ENCODE measurements at regions not wholly inside any gene's neighbourhood (a gene's known extent, or its start where the extent isn't known, plus 50 kb on each side); places are given as distances from the start of the nearest gene placed in this dataset.

- DNase-seq (ENCODE audit: extremely low spot score, insufficient read length, low read depth) (no peak), FAIRE-seq (no peak)
These were observed 653.3 kb downstream of the DIAPH3 start for GRCh38 chr13:59510386-59510785.

DNA sequence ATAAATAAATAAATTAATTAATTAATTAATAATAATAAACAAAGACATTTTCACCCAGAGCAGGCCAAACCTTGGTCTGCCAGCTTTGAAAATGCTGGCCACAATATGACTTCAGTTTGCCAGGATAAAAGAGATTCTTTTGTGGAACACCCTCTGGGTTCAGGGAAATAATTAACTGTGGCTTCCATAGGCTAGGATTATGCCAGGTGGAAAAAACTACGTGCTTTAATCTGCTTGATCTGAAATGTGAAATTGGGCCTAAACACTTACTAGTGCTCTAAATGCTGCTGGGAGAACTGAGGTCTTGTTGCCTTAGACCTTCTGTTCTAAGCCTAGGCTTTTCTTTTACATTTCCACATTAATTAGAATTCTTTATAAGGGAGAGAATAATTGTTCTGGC, 650.0 kb downstream of the DIAPH3 start:
- no peak for DNase-seq (ENCODE audit: extremely low spot score, insufficient read length, low read depth)
- FAIRE-seq, result no peak

GRCh38 chr13:59514316-59514715, 649.4 kb downstream of the DIAPH3 start:
- no peak for FAIRE-seq
- DNase-seq (ENCODE audit: extremely low spot score, insufficient read length, low read depth), result no peak

- DNase-seq (ENCODE audit: extremely low spot score, insufficient read length, low read depth), result no peak
- FAIRE-seq, result no peak
These were observed 643.9 kb downstream of the DIAPH3 start for GRCh38 chr13:59519819-59520218.

- no peak for DNase-seq (ENCODE audit: extremely low spot score, insufficient read length, low read depth)
- FAIRE-seq, result no peak
These were observed 642.2 kb downstream of the DIAPH3 start for GRCh38 chr13:59521549-59521948.

GRCh38 chr13:59522652-59523051, 641.1 kb downstream of the DIAPH3 start:
- FAIRE-seq (no peak), DNase-seq (ENCODE audit: extremely low spot score, insufficient read length, low read depth) (no peak)

DNA sequence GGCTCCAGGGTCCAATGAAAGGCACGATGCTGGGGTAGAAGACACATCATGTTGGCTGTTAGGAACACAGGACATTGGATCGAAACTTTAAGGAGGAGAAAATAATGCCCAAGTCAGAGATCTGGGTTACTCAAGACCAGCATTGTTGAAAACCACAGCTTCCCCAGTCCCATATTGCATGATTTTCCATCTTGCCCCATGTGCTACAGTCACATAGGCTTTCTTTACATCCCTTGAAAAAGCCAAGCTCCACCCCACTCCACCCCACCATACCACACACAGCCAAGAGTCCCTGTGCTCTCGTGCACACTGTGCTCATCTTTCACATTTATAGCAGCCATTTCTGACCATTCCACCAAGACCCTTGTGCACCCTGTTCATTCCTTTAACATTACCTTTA, 636.2 kb downstream of the DIAPH3 start:
- no peak for DNase-seq (ENCODE audit: extremely low spot score, insufficient read length, low read depth)
- no peak for FAIRE-seq

- FAIRE-seq (no peak), DNase-seq (ENCODE audit: extremely low spot score, insufficient read length, low read depth) (no peak)
These were observed 632.1 kb downstream of the DIAPH3 start for GRCh38 chr13:59531571-59532091.

GRCh38 chr13:59532405-59532804, 631.3 kb downstream of the DIAPH3 start:
- FAIRE-seq (no peak), DNase-seq (ENCODE audit: extremely low spot score, insufficient read length, low read depth) (no peak)

DNA sequence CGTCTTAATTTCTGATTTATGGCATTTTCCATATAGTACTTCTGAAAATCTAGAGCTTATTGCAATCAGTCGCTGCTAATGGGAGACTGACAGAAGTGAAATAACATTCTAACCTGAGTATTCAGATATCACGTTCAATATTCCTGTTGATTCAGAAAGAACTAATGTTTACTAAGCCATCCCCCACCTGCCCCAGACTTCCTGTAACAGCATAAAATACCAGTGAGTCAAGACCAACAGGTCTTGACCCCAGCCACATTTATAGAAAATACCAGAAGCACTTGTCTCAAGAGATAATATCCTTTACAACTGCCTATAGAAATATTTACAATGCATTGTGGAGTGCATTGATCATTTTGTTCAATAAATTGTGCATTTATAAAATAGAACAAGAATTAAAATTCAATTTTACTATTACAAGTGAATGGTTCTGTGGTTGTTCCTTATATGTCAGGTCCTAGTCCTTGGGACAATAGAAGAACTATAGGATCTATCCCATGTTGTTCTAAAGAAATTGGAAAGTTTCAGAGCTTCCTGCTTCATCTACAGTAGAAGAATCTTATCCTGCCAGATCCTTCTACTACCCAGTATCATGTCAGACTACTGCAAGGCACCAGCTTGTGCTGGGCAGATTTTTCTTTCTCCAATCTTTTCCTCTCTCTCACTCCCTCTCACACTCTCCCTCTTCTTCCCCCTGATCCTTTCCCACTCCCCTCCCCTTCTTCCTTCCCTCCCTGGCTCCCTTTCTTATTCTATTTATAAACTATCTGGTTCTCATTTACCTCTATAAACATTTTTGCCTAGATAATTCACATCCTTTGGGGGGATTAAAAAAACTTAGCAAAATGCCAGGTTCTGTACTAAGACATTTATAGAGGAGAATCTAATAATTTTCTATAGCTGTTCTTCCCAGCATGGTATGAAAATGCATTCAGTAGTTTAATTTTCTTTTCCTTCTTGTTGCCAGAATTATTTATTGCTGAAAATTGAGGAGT, 629.9 kb downstream of the DIAPH3 start:
- no peak for DNase-seq (ENCODE audit: extremely low spot score, insufficient read length, low read depth)

DNA sequence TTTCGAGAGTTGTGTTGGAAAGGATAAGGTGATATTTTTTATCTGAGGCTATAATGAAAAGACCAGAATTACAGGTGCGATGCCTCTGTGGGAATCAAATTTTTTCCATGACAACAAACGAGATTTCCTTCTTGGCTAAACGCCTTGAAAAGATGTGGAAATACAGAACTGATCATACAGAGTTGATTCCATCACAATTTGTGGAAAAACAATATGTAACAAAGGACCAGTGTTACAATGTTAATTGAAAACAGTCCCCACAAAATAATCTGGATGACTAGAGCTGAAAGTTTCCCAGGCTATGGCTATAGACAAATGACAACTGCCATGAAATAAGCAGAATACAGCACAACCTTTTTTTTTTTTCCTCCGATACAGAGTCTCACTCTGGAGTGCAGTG, 628.9 kb downstream of the DIAPH3 start:
- FAIRE-seq (no peak), DNase-seq (ENCODE audit: extremely low spot score, insufficient read length, low read depth) (no peak)

More for the DNA sequence above, 629.9 kb downstream of the DIAPH3 start:
- FAIRE-seq, result no peak

GRCh38 chr13:59537500-59537899, 626.2 kb downstream of the DIAPH3 start:
- DNase-seq (ENCODE audit: extremely low spot score, insufficient read length, low read depth), result no peak
- FAIRE-seq, result no peak

DNA sequence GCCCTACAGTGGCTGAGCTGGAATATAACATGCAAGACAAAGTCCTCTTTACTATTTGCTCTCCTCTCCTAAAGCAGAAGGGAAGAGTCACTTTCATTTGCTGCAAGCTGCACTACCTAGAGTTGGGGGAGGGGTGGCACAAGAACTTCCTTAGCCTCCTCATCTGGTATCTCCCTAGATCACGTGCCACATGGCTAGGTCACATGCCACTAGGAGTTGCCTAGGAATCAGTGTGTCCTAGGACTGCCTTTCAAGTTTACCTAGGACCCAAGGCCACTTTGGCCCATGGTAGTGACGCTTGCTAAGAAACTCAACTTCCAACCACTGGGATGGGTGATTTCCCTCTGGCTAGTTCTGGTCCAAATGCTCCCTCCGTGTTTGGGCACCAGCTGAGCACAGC, 625.2 kb downstream of the DIAPH3 start:
- no peak for DNase-seq (ENCODE audit: extremely low spot score, insufficient read length, low read depth)
- no peak for FAIRE-seq

DNA sequence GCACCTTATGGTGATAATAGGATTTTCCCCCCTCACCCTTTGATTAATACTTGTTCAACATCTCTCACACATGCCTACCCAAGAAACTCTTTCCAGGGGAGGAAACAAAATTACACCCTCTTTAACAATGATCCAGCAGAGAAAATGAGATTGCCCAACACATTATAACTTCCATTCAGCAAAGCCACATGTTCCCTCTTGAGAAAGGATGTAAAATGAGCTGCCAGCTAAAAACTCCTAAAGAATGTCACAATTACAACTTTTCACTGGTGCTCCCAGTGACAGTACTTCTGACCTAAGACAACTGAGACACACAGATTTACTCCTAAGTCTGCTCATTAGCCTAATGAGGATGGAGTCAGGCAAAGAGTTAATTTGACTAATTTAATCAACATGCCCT, 621.4 kb downstream of the DIAPH3 start:
- DNase-seq (ENCODE audit: extremely low spot score, insufficient read length, low read depth), result no peak
- no peak for FAIRE-seq

GRCh38 chr13:59543418-59543817, 620.3 kb downstream of the DIAPH3 start:
- DNase-seq (ENCODE audit: extremely low spot score, insufficient read length, low read depth) (no peak), FAIRE-seq (no peak)

GRCh38 chr13:59545007-59545406, 618.7 kb downstream of the DIAPH3 start:
- DNase-seq (ENCODE audit: extremely low spot score, insufficient read length, low read depth) (no peak), FAIRE-seq (no peak)

- no peak for FAIRE-seq
These were observed 617.5 kb downstream of the DIAPH3 start for GRCh38 chr13:59546178-59546577.

DNA sequence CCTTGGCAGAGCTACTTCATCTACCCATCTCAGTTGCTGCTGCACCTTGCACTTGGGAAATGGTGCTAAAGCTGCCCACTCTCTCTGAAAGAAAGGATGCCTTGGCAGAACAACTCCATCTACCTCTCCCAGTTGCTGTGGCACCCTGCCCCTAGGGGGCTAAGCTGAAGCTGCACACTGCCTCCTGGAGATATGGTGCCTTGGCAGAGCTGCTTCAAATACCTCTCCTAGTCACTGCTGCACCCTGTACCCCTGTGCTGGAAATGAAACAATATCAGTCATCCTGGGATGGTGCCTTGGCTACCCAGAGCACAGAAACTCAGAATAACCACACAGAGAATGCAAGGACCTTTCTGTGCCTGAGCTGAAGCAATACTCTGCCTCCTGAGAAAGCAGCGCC, 615.8 kb downstream of the DIAPH3 start:
- DNase-seq (ENCODE audit: extremely low spot score, insufficient read length, low read depth), result no peak
- no peak for FAIRE-seq

More at GRCh38 chr13:59546178-59546577, 617.5 kb downstream of the DIAPH3 start:
- DNase-seq (ENCODE audit: extremely low spot score, insufficient read length, low read depth), result no peak

DNA sequence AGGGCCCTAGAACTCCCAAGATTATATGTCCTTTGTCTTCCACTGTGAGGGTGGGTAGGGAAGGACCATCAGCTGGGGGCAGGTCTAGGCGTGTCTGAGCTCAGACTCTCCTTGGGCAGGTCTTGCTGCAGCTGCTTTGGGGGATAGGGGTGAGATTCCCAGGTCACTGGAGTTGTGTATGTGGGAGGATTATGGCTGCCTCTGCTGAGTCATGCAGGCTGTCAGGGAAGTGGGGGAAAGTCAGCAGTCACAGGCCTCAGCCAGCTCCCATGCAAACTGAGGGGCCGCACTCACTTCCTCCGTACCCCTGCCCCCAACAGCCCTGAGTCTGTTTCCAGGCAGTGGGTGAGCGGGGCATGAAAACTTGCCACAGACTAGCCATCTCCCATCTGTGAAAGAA, 600.8 kb downstream of the DIAPH3 start:
- DNase-seq (ENCODE audit: extremely low spot score, insufficient read length, low read depth), result no peak
- FAIRE-seq, result no peak

- no peak for FAIRE-seq
These were observed 597.2 kb downstream of the DIAPH3 start for GRCh38 chr13:59566561-59566960.

DNA sequence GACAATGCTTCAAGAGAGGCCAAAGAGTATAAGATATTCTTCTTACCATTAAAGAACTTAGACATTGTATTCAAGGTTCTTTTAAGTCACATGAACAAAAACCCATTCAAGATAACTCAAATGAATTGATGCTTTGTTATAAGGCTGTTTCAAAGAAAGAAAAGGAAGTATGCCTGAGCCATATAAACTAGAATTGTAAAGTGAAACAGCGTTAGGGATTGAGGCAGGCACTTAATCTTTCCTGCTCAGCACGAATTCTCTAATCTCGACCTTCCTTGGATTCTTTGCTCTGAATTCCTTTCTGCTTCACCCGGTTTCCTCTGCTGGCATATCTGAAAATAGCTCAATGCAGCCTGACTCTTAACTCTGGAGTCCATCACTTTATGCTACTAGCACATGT, 595.4 kb downstream of the DIAPH3 start:
- no peak for DNase-seq (ENCODE audit: extremely low spot score, insufficient read length, low read depth)

More at GRCh38 chr13:59566561-59566960, 597.2 kb downstream of the DIAPH3 start:
- DNase-seq (ENCODE audit: extremely low spot score, insufficient read length, low read depth), result no peak

More for the DNA sequence above, 595.4 kb downstream of the DIAPH3 start:
- no peak for FAIRE-seq

Measured in GM18507 (cell line).